ENCODE measurements at regions not wholly inside any gene's neighbourhood (a gene's known extent, or its start where the extent isn't known, plus 50 kb on each side); places are given as distances from the start of the nearest gene placed in this dataset.

- intact Hi-C loops (cut with micrococcal nuclease): no loop called here
- H2AFZ ChIP-seq (ENCODE audit: insufficient read depth, low read depth, low read length, poor library complexity, severe bottlenecking): no peak overlapping the region
- H3K9me3 ChIP-seq (replicated peaks in 1 of 2; ENCODE audit: control insufficient read depth in 1 of 2, insufficient read depth in 1 of 2, low read length in 2 of 2): no peaks in the 10 kb centered on the region
- H3K4me2 ChIP-seq (replicated peaks; ENCODE audit: extremely low read depth, low read length, poor library complexity, severe bottlenecking): no peak overlapping the region
- H3K79me2 ChIP-seq (ENCODE audit: insufficient read depth, low read length): no peaks in the 10 kb centered on the region
- no peak overlapping the region for H3K4me3 ChIP-seq (replicated peaks in 1 of 3; ENCODE audit: low read depth in 2 of 3, low read length in 3 of 3)
- H3K27me3 ChIP-seq (ENCODE audit: control insufficient read depth in 2 of 2, insufficient read depth in 2 of 2, low read length in 2 of 2): no peaks in the 10 kb centered on the region
- WGBS (ENCODE audit: insufficient coverage): no CpG with 5 or more reads among the region's 1 CpG
- H3K36me3 Mint-ChIP-seq: no peaks in the 10 kb centered on the region
- TF ChIP-seq, protein P1, sequence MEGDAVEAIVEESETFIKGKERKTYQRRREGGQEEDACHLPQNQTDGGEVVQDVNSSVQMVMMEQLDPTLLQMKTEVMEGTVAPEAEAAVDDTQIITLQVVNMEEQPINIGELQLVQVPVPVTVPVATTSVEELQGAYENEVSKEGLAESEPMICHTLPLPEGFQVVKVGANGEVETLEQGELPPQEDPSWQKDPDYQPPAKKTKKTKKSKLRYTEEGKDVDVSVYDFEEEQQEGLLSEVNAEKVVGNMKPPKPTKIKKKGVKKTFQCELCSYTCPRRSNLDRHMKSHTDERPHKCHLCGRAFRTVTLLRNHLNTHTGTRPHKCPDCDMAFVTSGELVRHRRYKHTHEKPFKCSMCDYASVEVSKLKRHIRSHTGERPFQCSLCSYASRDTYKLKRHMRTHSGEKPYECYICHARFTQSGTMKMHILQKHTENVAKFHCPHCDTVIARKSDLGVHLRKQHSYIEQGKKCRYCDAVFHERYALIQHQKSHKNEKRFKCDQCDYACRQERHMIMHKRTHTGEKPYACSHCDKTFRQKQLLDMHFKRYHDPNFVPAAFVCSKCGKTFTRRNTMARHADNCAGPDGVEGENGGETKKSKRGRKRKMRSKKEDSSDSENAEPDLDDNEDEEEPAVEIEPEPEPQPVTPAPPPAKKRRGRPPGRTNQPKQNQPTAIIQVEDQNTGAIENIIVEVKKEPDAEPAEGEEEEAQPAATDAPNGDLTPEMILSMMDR (IDR thresholded peaks at IDR 0.05): no peak
- DNase-seq: no peak
- H3K36me3 ChIP-seq (replicated peaks in 1 of 2; ENCODE audit: control insufficient read depth in 1 of 2, insufficient read depth in 2 of 2, low read length in 2 of 2): no peaks in the 10 kb centered on the region
- H3K9me3 Mint-ChIP-seq: peaks cover 0 to 2% (median 0%) of the 10 kb centered on the region in 7 donors
- no peaks in the 10 kb centered on the region for H4K20me1 ChIP-seq (ENCODE audit: insufficient read depth, low read length)
- no peaks in the 10 kb centered on the region for H3K4me1 Mint-ChIP-seq
- H3K27ac Mint-ChIP-seq: no peak overlapping the region
- no peak overlapping the region for H3K4me3 Mint-ChIP-seq
- no peak overlapping the region for H3K9ac ChIP-seq (ENCODE audit: insufficient read depth, low read length, poor library complexity, severe bottlenecking)
- no peaks in the 10 kb centered on the region for H3K4me1 ChIP-seq (ENCODE audit: control insufficient read depth in 1 of 2, insufficient read depth in 2 of 2, low read length in 2 of 2)
- no peak overlapping the region for H3K27ac ChIP-seq (ENCODE audit: low read depth in 1 of 2, low read length in 2 of 2)
- H3K27me3 Mint-ChIP-seq (ENCODE audit: low read depth in 3 of 3): no peaks in the 10 kb centered on the region
Measured at GRCh38 chr14:82104013-82104412, 570.4 kb upstream of the SEL1L start.

DNA sequence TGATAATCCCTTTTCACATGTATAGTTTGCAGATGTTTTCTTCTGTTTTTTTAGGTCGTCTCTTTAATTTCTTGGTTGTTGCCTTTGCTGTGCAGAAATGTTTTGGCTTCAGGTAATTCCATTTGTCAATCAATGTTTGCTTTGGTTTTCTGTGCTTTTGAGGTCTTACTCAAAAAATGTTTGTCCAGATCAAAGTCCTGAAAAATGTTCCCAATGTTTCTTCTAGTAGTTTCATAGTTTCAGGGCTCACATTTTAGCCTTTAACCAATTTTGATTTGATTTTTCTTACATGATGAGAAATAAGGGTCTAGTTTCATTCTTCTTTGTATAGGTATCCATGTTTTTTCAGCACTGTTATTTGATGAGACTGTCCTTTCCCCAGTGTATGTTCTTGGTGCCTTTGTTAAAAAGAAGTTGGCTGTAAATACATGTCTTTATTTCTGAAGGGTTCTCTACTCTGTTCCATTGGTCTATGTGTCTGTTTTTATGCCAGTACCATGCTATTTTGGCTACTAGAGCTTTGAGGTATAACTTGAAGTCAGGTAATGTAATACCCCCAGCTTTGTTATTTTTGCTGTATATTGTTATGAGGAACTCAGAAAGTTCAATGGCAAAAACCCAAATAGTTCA is 578.7 kb upstream of the SEL1L start:
- Mint-ChIP-seq H3K9me3 (peaks cover 0 to 3% (median 2%) of the 10 kb centered on the region in 7 donors), H3K4me3 (no peak overlapping the region), H3K36me3 (no peaks in the 10 kb centered on the region), H3K27me3 (ENCODE audit: low read depth in 3 of 3) (peaks cover 0 to 2% (median 0%) of the 10 kb centered on the region in 3 donors), H3K4me1 (no peaks in the 10 kb centered on the region), H3K27ac (no peak overlapping the region)
- Histone ChIP-seq H3K79me2 (ENCODE audit: insufficient read depth, low read length) (no peaks in the 10 kb centered on the region), H3K4me3 (replicated peaks in 1 of 3; ENCODE audit: low read depth in 2 of 3, low read length in 3 of 3) (no peak overlapping the region), H3K4me2 (replicated peaks; ENCODE audit: extremely low read depth, low read length, poor library complexity, severe bottlenecking) (no peak overlapping the region), H3K27ac (ENCODE audit: low read depth in 1 of 2, low read length in 2 of 2) (no peak overlapping the region), H4K20me1 (ENCODE audit: insufficient read depth, low read length) (no peaks in the 10 kb centered on the region), H3K9me3 (replicated peaks in 1 of 2; ENCODE audit: control insufficient read depth in 1 of 2, insufficient read depth in 1 of 2, low read length in 2 of 2) (no peaks in the 10 kb centered on the region), H2AFZ (ENCODE audit: insufficient read depth, low read depth, low read length, poor library complexity, severe bottlenecking) (no peak overlapping the region), H3K9ac (ENCODE audit: insufficient read depth, low read length, poor library complexity, severe bottlenecking) (no peak overlapping the region), H3K4me1 (ENCODE audit: control insufficient read depth in 1 of 2, insufficient read depth in 2 of 2, low read length in 2 of 2) (no peaks in the 10 kb centered on the region), H3K27me3 (ENCODE audit: control insufficient read depth in 2 of 2, insufficient read depth in 2 of 2, low read length in 2 of 2) (no peaks in the 10 kb centered on the region), H3K36me3 (replicated peaks in 1 of 2; ENCODE audit: control insufficient read depth in 1 of 2, insufficient read depth in 2 of 2, low read length in 2 of 2) (no peaks in the 10 kb centered on the region)
- intact Hi-C loops (cut with micrococcal nuclease): no loop called here
- WGBS (ENCODE audit: insufficient coverage): no CpG with 5 or more reads among the region's 1 CpG
- no peak for DNase-seq
- TF ChIP-seq, protein P1 (IDR thresholded peaks at IDR 0.05): no peak

All from CD14-positive monocyte (primary cell).